H1 (cell line): ENCODE measurements at regions not wholly inside any gene's neighbourhood (a gene's known extent, or its start where the extent isn't known, plus 50 kb on each side); places are given as distances from the start of the nearest gene placed in this dataset.

ENCODE experiments used
- CTCF ChIA-PET: fragments of 300-600 bp; sonication (Branson Sonifier 250); formaldehyde crosslinking; loops from one replicate; lab custom pipeline; 2021; ENCODE audit not compliant: partially characterized antibody; lab: Charles Lee
- POLR2A ChIA-PET: fragments of 300-600 bp; sonication (Branson Sonifier 250); formaldehyde crosslinking; loops from one replicate; lab custom pipeline; 2021; ENCODE audit warnings: inconsistent platforms; ENCODE audit not compliant: partially characterized antibody; lab: Charles Lee
- DNase-seq, 2 experiments: peaks; one replicate each; pipeline versions ENCODE4 v3.0.0 to v3.0.0-alpha.2; 2010 to 2022; ENCODE audit warnings: low spot score in 2 of 2, low read depth in 1 of 2, mixed read lengths in 1 of 2
- FAIRE-seq: peaks from 2 replicates; lab custom pipeline; 2011; peaks lifted over from hg19 to GRCh38; lab: Jason Lieb, UNC
- H2AFZ ChIP-seq: 2 replicates; pipeline ENCODE4 v1.8.1; 2012; ENCODE audit warnings: low read length, inconsistent platforms
- H2AK5ac ChIP-seq: 2 replicates; pipeline ENCODE4 v1.6.1; 2013; ENCODE audit warnings: low read depth, low read length
- H2BK120ac ChIP-seq: replicated peaks from 2 replicates; pipeline ENCODE3; 2013; ENCODE audit warnings: low read depth, low read length, inconsistent platforms
- H2BK12ac ChIP-seq: 2 replicates; pipeline ENCODE4 v1.6.1; 2013; ENCODE audit warnings: low read depth, low read length
- H2BK15ac ChIP-seq: 2 replicates; pipeline ENCODE4 v1.6.1; 2013; ENCODE audit warnings: low read length
- H2BK20ac ChIP-seq: 2 replicates; pipeline ENCODE4 v1.6.1; 2013; ENCODE audit warnings: low read length
- H2BK5ac ChIP-seq: 2 replicates; pipeline ENCODE4 v1.6.1; 2013; ENCODE audit warnings: low read depth, low read length
- H3K14ac ChIP-seq: 2 replicates; pipeline ENCODE4 v1.6.1; 2013; ENCODE audit warnings: inconsistent platforms; ENCODE audit not compliant: insufficient read length
- H3K18ac ChIP-seq: 2 replicates; pipeline ENCODE4 v1.6.1; 2013; ENCODE audit warnings: low read length; ENCODE audit errors: extremely low read depth
- H3K23ac ChIP-seq: 2 replicates; pipeline ENCODE4 v1.6.1; 2013; ENCODE audit warnings: inconsistent platforms; ENCODE audit not compliant: insufficient read length
- H3K23me2 ChIP-seq: 2 replicates; pipeline ENCODE4 v1.6.1; 2013; ENCODE audit warnings: low read depth, low read length
- H3K27ac ChIP-seq: 2 replicates; pipeline ENCODE4 v1.6.1; 2011; ENCODE audit warnings: low read depth, low read length, inconsistent platforms
- H3K27me3 ChIP-seq, 4 experiments: replicated peaks in 1 of 4; 1 replicate in 1 of 4; 2 replicates in 3 of 4; pipeline versions ENCODE4 v1.6.1 to v1.8.1; 2011 to 2013; ENCODE audit warnings: low read length in 3 of 4, mild to moderate bottlenecking in 3 of 4, inconsistent platforms in 2 of 4, mixed read lengths in 2 of 4, moderate library complexity in 1 of 4; ENCODE audit not compliant: control insufficient read depth in 3 of 4, insufficient read depth in 3 of 4; ENCODE audit errors: extremely low read depth in 1 of 4
- H3K36me3 ChIP-seq, 4 experiments: 2 replicates each; pipeline versions ENCODE4 v1.6.1 to v1.8.1; 2011 to 2013; ENCODE audit warnings: mild to moderate bottlenecking in 4 of 4, low read length in 3 of 4, moderate library complexity in 2 of 4, control low read depth in 1 of 4, inconsistent platforms in 1 of 4; ENCODE audit not compliant: insufficient read depth in 4 of 4, control insufficient read depth in 2 of 4
- H3K4ac ChIP-seq: replicated peaks from 2 replicates; pipeline ENCODE3; 2013; ENCODE audit warnings: low read length, low read depth, mixed read lengths, inconsistent platforms; ENCODE audit not compliant: insufficient read length
- H3K4me1 ChIP-seq, 4 experiments: replicated peaks in 1 of 4; 1 replicate in 1 of 4; 2 replicates in 3 of 4; pipeline versions ENCODE4 v1.6.1 to v1.8.1; 2011 to 2013; ENCODE audit warnings: low read length in 3 of 4, inconsistent platforms in 2 of 4, mixed read lengths in 1 of 4; ENCODE audit not compliant: insufficient read depth in 4 of 4, control insufficient read depth in 3 of 4
- H3K4me2 ChIP-seq, 2 experiments: 2 replicates each; pipeline versions ENCODE4 v1.6.1 to v1.8.1; 2011 to 2013; ENCODE audit warnings: low read depth in 2 of 2, low read length in 2 of 2, control low read depth in 1 of 2, inconsistent platforms in 1 of 2, mild to moderate bottlenecking in 1 of 2; ENCODE audit not compliant: insufficient read depth in 1 of 2
- H3K4me3 ChIP-seq, 4 experiments: fragments of 200-600, 300-600 bp in 1 of 4; sonication (generic), shearing (Covaris generic), sonication (Bioruptor Twin) in 1 of 4; 2 replicates each; pipeline versions ENCODE4 v1.5.1 to v1.8.1; 2011 to 2016; ENCODE audit warnings: low read length in 4 of 4, low read depth in 3 of 4, control low read depth in 2 of 4, inconsistent platforms in 2 of 4, mild to moderate bottlenecking in 2 of 4, mixed read lengths in 1 of 4, moderate library complexity in 1 of 4; ENCODE audit not compliant: insufficient read depth in 2 of 4; ENCODE audit errors: extremely low read depth in 1 of 4
- H3K56ac ChIP-seq: replicated peaks from 2 replicates; pipeline ENCODE3; 2013; ENCODE audit warnings: low read depth, mild to moderate bottlenecking, mixed read lengths, low read length, inconsistent platforms; ENCODE audit not compliant: insufficient read length
- H3K79me1 ChIP-seq: 2 replicates; pipeline ENCODE4 v1.6.1; 2013; ENCODE audit warnings: low read depth, low read length, control low read depth
- H3K79me2 ChIP-seq, 2 experiments: 2 replicates each; pipeline versions ENCODE4 v1.6.1 to v1.8.1; 2012 to 2013; ENCODE audit warnings: low read length in 2 of 2, mild to moderate bottlenecking in 2 of 2, inconsistent platforms in 1 of 2; ENCODE audit not compliant: insufficient read depth in 2 of 2, control insufficient read depth in 1 of 2
- H3K9ac ChIP-seq, 4 experiments: replicated peaks in 1 of 4; 1 replicate in 1 of 4; 2 replicates in 3 of 4; pipeline versions ENCODE4 v1.6.1 to v1.8.1; 2011 to 2013; ENCODE audit warnings: low read depth in 3 of 4, low read length in 3 of 4, control low read depth in 2 of 4, mild to moderate bottlenecking in 2 of 4, moderate library complexity in 2 of 4, inconsistent platforms in 1 of 4; ENCODE audit errors: extremely low read depth in 1 of 4
- H3K9me3 ChIP-seq, 2 experiments: 2 replicates each; pipeline versions ENCODE4 v1.6.1 to v1.8.1; 2012 to 2013; ENCODE audit warnings: mild to moderate bottlenecking in 2 of 2, moderate library complexity in 2 of 2, control low read depth in 1 of 2, inconsistent platforms in 1 of 2, low read depth in 1 of 2, low read length in 1 of 2, mixed read lengths in 1 of 2; ENCODE audit not compliant: insufficient read depth in 2 of 2
- H4K20me1 ChIP-seq, 2 experiments: replicated peaks in 1 of 2; 2 replicates each; pipeline versions ENCODE3 to v1.8.1; 2011 to 2013; ENCODE audit warnings: inconsistent platforms in 2 of 2, low read length in 2 of 2, mild to moderate bottlenecking in 1 of 2; ENCODE audit not compliant: insufficient read depth in 2 of 2, control insufficient read depth in 1 of 2
- H4K5ac ChIP-seq: 2 replicates; pipeline ENCODE4 v1.6.1; 2013; ENCODE audit warnings: low read length, low read depth, mixed read lengths, inconsistent platforms; ENCODE audit not compliant: insufficient read length
- H4K8ac ChIP-seq: 2 replicates; pipeline ENCODE4 v1.8.0; 2013; ENCODE audit warnings: mild to moderate bottlenecking, moderate library complexity, low read length, inconsistent platforms; ENCODE audit not compliant: insufficient read depth; ENCODE audit errors: extremely low read depth
- H4K91ac ChIP-seq: replicated peaks from 2 replicates; pipeline ENCODE3; 2013; ENCODE audit warnings: low read length, mixed read lengths, inconsistent platforms; ENCODE audit not compliant: insufficient read length
- BACH1 ChIP-seq: IDR thresholded peaks from 2 replicates; pipeline ENCODE4 v1.6.1; 2012; ENCODE audit warnings: low read length, improper control_type of control experiment
- CHD2 ChIP-seq: IDR thresholded peaks from 2 replicates; pipeline ENCODE4 v1.6.1; 2012; ENCODE audit warnings: low read length, improper control_type of control experiment
- CTCF ChIP-seq, 3 experiments: IDR thresholded peaks; 1 replicate in 2 of 3; 2 replicates in 1 of 3; pipeline versions ENCODE4 v1.5.1 to v1.6.1; 2011; ENCODE audit warnings: low read length in 3 of 3, mild to moderate bottlenecking in 3 of 3, inconsistent platforms in 2 of 3, low read depth in 1 of 3, moderate library complexity in 1 of 3; ENCODE audit not compliant: insufficient read depth in 1 of 3; ENCODE audit errors: control extremely low read depth in 1 of 3
- EGR1 ChIP-seq: IDR thresholded peaks from 2 replicates; pipeline ENCODE4 v1.6.1; 2011; ENCODE audit warnings: low read depth, low read length, borderline replicate concordance
- HDAC2 ChIP-seq, 2 experiments: fragments of 300-600 bp in 1 of 2; sonication (generic) in 1 of 2; IDR thresholded peaks; 2 replicates each; pipeline ENCODE4 v1.6.1; 2011 to 2012; ENCODE audit warnings: low read depth in 2 of 2, low read length in 2 of 2, mild to moderate bottlenecking in 2 of 2, moderate library complexity in 2 of 2, borderline replicate concordance in 1 of 2, inconsistent platforms in 1 of 2
- JUND ChIP-seq: IDR thresholded peaks from 2 replicates; pipeline ENCODE4 v1.6.1; 2011; ENCODE audit warnings: mild to moderate bottlenecking, improper control_type of control experiment, low read length
- NRF1 ChIP-seq: IDR thresholded peaks from 2 replicates; pipeline ENCODE4 v1.6.1; 2011; ENCODE audit warnings: mild to moderate bottlenecking, low read depth, low read length, improper control_type of control experiment
- PHF8 ChIP-seq: fragments of 200-600 bp; sonication (generic); conservative IDR thresholded peaks from 2 replicates; pipeline ENCODE4 v1.7.1; 2012; ENCODE audit warnings: low read depth, mild to moderate bottlenecking, inconsistent platforms, low read length, moderate library complexity
- POLR2AphosphoS5 ChIP-seq: IDR thresholded peaks from 2 replicates; pipeline ENCODE4 v1.6.1; 2011; ENCODE audit warnings: low read depth, low read length
- RBBP5 ChIP-seq: IDR thresholded peaks from 2 replicates; pipeline ENCODE4 v1.7.1; 2012; ENCODE audit warnings: low read depth, mild to moderate bottlenecking, inconsistent platforms, low read length, moderate library complexity, borderline replicate concordance
- RFX5 ChIP-seq: IDR thresholded peaks from 2 replicates; pipeline ENCODE4 v1.6.1; 2011; ENCODE audit warnings: low read depth, low read length, improper control_type of control experiment, borderline replicate concordance
- TAF1 ChIP-seq: IDR thresholded peaks from 2 replicates; pipeline ENCODE4 v1.6.1; 2011; ENCODE audit warnings: mild to moderate bottlenecking, low read depth, low read length
- TCF12 ChIP-seq: IDR thresholded peaks from 2 replicates; pipeline ENCODE4 v1.6.1; 2011; ENCODE audit warnings: low read depth, mild to moderate bottlenecking, low read length
- WGBS, 2 experiments: shearing (Covaris generic) in 1 of 2; methylation state at CpG; one replicate each; pipeline versions ENCODE4 v1.1.6 to v1.1.7; 2013 to 2015; ENCODE audit warnings: low lambda C conversion rate in 2 of 2, mixed read lengths in 2 of 2, inconsistent platforms in 1 of 2, low coverage in 1 of 2, missing lambda C conversion rate in 1 of 2; ENCODE audit not compliant: insufficient replicate concordance in 2 of 2, insufficient coverage in 1 of 2, insufficient read length in 1 of 2; ENCODE audit errors: extremely low coverage in 1 of 2, missing lambda C conversion rate in 1 of 2; 5-methylcytosine and 5-hydroxymethylcytosine counted together

- H3K79me1 ChIP-seq, result no peaks in the 10 kb centered on the region
- TF ChIP-seq TCF12, result no peak
- TF ChIP-seq NRF1, result no peak
- no peak for TF ChIP-seq TAF1
- no peak for TF ChIP-seq HDAC2 (IDR thresholded peaks at IDR 0.05; ENCODE audit: borderline replicate concordance in 1 of 2, low read depth in 2 of 2, low read length in 2 of 2)
- no peak for TF ChIP-seq BACH1
- no peak for TF ChIP-seq RBBP5
- no peak for TF ChIP-seq POLR2AphosphoS5
- no peak for TF ChIP-seq EGR1
- no peak for TF ChIP-seq RFX5
- TF ChIP-seq PHF8, result no peak
- no peak for TF ChIP-seq JUND
- TF ChIP-seq CHD2, result no peak
- no peak for TF ChIP-seq CTCF (IDR thresholded peaks at IDR 0.05; ENCODE audit: control extremely low read depth in 1 of 3, insufficient read depth in 1 of 3, low read depth in 1 of 3, low read length in 3 of 3)
These were observed 181.6 kb upstream of the CHST9 start for GRCh38 chr18:27366665-27367064.

More at GRCh38 chr18:27366665-27367064, 181.6 kb upstream of the CHST9 start:
- no peak overlapping the region for H3K56ac ChIP-seq
- no peak overlapping the region for H3K4ac ChIP-seq
- no peak overlapping the region for H2BK120ac ChIP-seq
- no peak overlapping the region for H3K4me3 ChIP-seq
- H3K23ac ChIP-seq, result no peak overlapping the region
- DNase-seq, result no peak
- no peak overlapping the region for H3K27ac ChIP-seq
- H4K91ac ChIP-seq, result no peak overlapping the region
- no peak overlapping the region for H2BK15ac ChIP-seq
- H2AK5ac ChIP-seq, result no peak overlapping the region
- FAIRE-seq, result no peak
- H3K9me3 ChIP-seq, result no peaks in the 10 kb centered on the region
- no peak overlapping the region for H4K5ac ChIP-seq
- H3K18ac ChIP-seq, result no peak overlapping the region
- no peak overlapping the region for H2AFZ ChIP-seq
- no peak overlapping the region for H2BK12ac ChIP-seq
- no peaks in the 10 kb centered on the region for H3K27me3 ChIP-seq
- H3K14ac ChIP-seq, result no peak overlapping the region
- CTCF ChIA-PET, result interaction anchor here (1.0 to 3.8 kb wide), 4 partner anchors 19 to 562 kb away, joined by 3 to 24 read pairs (median 3); no protein-coding TSS in a partner anchor
- POLR2A ChIA-PET, result no interaction called here
- H3K36me3 ChIP-seq, result no peaks in the 10 kb centered on the region
- no peaks in the 10 kb centered on the region for H3K4me1 ChIP-seq
- H3K9ac ChIP-seq, result no peak overlapping the region
- no peak overlapping the region for H2BK20ac ChIP-seq
- peaks cover 2% of the 10 kb centered on the region; the same call in 1 of the 2 replicates for H3K23me2 ChIP-seq
- WGBS, 2 experiments, result 96% methylated on average over 5 of the region's 5 CpGs; no CpG with 5 or more reads in 1 of the 2 experiments
- H3K79me2 ChIP-seq, result no peaks in the 10 kb centered on the region
- no peak overlapping the region for H2BK5ac ChIP-seq
- H3K4me2 ChIP-seq, result no peak overlapping the region
- H4K20me1 ChIP-seq, result no peaks in the 10 kb centered on the region
- no peak overlapping the region for H4K8ac ChIP-seq
